IMR-90 (cell line): ENCODE measurements at regions not wholly inside any gene's neighbourhood (a gene's known extent, or its start where the extent isn't known, plus 50 kb on each side); places are given as distances from the start of the nearest gene placed in this dataset.

ENCODE experiments used
- ATAC-seq: fragments of 200-7000 bp; cut with Tn5 transposase; 2 replicates; pipeline ENCODE4 v1.9.1; 2020; ENCODE audit warnings: low read depth, mild to moderate bottlenecking, moderate library complexity
- BruUV-seq: library from RNA; stranded (reverse); fragments of 400-500 nt; replicated peaks from 2 replicates; lab custom pipeline; 2021; lab: Mats Ljungman, UMichigan
- CTCF ChIA-PET: fragments of 300-600 bp; formaldehyde crosslinking; extraction: SDS; loops from one replicate; lab custom pipeline; 2021; ENCODE audit warnings: antibody characterized with exemption; lab: Yijun Ruan, JAX
- POLR2A ChIA-PET: fragments of 300-600 bp; sonication (Branson Sonifier 250); formaldehyde crosslinking; loops from one replicate; lab custom pipeline; 2022; ENCODE audit warnings: antibody characterized with exemption; ENCODE audit not compliant: unreplicated experiment; lab: Charles Lee
- DNase-seq: peaks from one replicate; pipeline ENCODE4 v3.0.0; 2013
- H2AFZ ChIP-seq: replicated peaks from 2 replicates; pipeline ENCODE3; 2013; ENCODE audit warnings: low read length, mild to moderate bottlenecking; ENCODE audit not compliant: poor library complexity
- H2AK5ac ChIP-seq: 2 replicates; pipeline ENCODE4 v1.6.1; 2013; ENCODE audit warnings: low read depth, low read length, inconsistent platforms
- H2AK9ac ChIP-seq: replicated peaks from 2 replicates; pipeline ENCODE3; 2013; ENCODE audit warnings: mild to moderate bottlenecking, low read depth, low read length, moderate library complexity; ENCODE audit not compliant: poor library complexity
- H2BK120ac ChIP-seq: 2 replicates; pipeline ENCODE4 v1.6.1; 2013; ENCODE audit warnings: low read depth, low read length, inconsistent platforms
- H2BK15ac ChIP-seq: 3 replicates; pipeline ENCODE4 v1.6.1; 2013; ENCODE audit warnings: low read depth, low read length, inconsistent platforms
- H2BK20ac ChIP-seq: 2 replicates; pipeline ENCODE4 v1.6.1; 2013; ENCODE audit warnings: low read depth, mild to moderate bottlenecking, inconsistent platforms, low read length, moderate library complexity
- H2BK5ac ChIP-seq: 2 replicates; pipeline ENCODE4 v1.6.1; 2013; ENCODE audit warnings: mild to moderate bottlenecking, low read depth, low read length, inconsistent platforms; ENCODE audit not compliant: poor library complexity, severe bottlenecking
- H3K14ac ChIP-seq: replicated peaks from 2 replicates; pipeline ENCODE4 v1.6.1; 2013; ENCODE audit warnings: low read depth, low read length, inconsistent platforms
- H3K18ac ChIP-seq: 2 replicates; pipeline ENCODE4 v1.6.1; 2013; ENCODE audit warnings: low read depth, low read length, control low read depth
- H3K23ac ChIP-seq: 2 replicates; pipeline ENCODE4 v1.6.1; 2013; ENCODE audit warnings: low read depth, low read length, inconsistent platforms
- H3K27ac ChIP-seq: 2 replicates; pipeline ENCODE4 v1.5.1; 2013; ENCODE audit warnings: mild to moderate bottlenecking, control low read depth, low read length; ENCODE audit not compliant: insufficient read depth
- H3K27me3 ChIP-seq: 2 replicates; pipeline ENCODE4 v1.6.1; 2013; ENCODE audit warnings: low read length; ENCODE audit not compliant: control insufficient read depth, insufficient read depth
- H3K36me3 ChIP-seq: 2 replicates; pipeline ENCODE4 v1.6.1; 2013; ENCODE audit warnings: low read length, mixed read lengths; ENCODE audit not compliant: control insufficient read depth, insufficient read depth
- H3K4ac ChIP-seq: 2 replicates; pipeline ENCODE4 v1.6.1; 2013; ENCODE audit warnings: low read depth, low read length, inconsistent platforms
- H3K4me1 ChIP-seq: 2 replicates; pipeline ENCODE4 v1.6.1; 2013; ENCODE audit warnings: low read length, mixed read lengths; ENCODE audit not compliant: control insufficient read depth, insufficient read depth
- H3K4me2 ChIP-seq: 2 replicates; pipeline ENCODE4 v1.6.1; 2013; ENCODE audit warnings: low read depth, mild to moderate bottlenecking, control low read depth, low read length, moderate library complexity
- H3K4me3 ChIP-seq: 2 replicates; pipeline ENCODE4 v1.5.1; 2013; ENCODE audit warnings: low read depth, mild to moderate bottlenecking, control low read depth, low read length, moderate library complexity; ENCODE audit not compliant: insufficient read depth
- H3K56ac ChIP-seq: 2 replicates; pipeline ENCODE4 v1.6.1; 2013; ENCODE audit warnings: low read length, inconsistent platforms; ENCODE audit not compliant: insufficient read depth; ENCODE audit errors: extremely low read depth
- H3K79me1 ChIP-seq, 2 experiments: 2 replicates each; pipeline ENCODE4 v1.6.1; 2013; ENCODE audit warnings: low read length in 2 of 2, inconsistent platforms in 1 of 2, low read depth in 1 of 2
- H3K9ac ChIP-seq: 2 replicates; pipeline ENCODE4 v1.6.1; 2013; ENCODE audit warnings: low read depth, low read length, control low read depth
- H3K9me1 ChIP-seq: 2 replicates; pipeline ENCODE4 v1.6.1; 2013; ENCODE audit warnings: low read length, inconsistent platforms; ENCODE audit not compliant: insufficient read depth
- H3K9me3 ChIP-seq: 2 replicates; pipeline ENCODE4 v1.6.1; 2013; ENCODE audit warnings: low read length; ENCODE audit not compliant: control insufficient read depth, insufficient read depth
- H4K20me1 ChIP-seq: 2 replicates; pipeline ENCODE4 v1.6.1; 2013; ENCODE audit warnings: low read length, inconsistent platforms; ENCODE audit not compliant: insufficient read depth
- H4K5ac ChIP-seq: 2 replicates; pipeline ENCODE4 v1.6.1; 2013; ENCODE audit warnings: mild to moderate bottlenecking, low read depth, low read length, control low read depth
- H4K8ac ChIP-seq, 2 experiments: 2 replicates each; pipeline ENCODE4 v1.6.1; 2013; ENCODE audit warnings: low read depth in 2 of 2, low read length in 2 of 2, control low read depth in 1 of 2, inconsistent platforms in 1 of 2
- H4K91ac ChIP-seq: 2 replicates; pipeline ENCODE4 v1.6.1; 2013; ENCODE audit warnings: low read depth, low read length, inconsistent platforms; ENCODE audit not compliant: insufficient read depth
- BHLHE40 ChIP-seq: fragments of 150-350 bp; IDR thresholded peaks from 2 replicates; pipeline ENCODE4 v1.6.1; 2016; ENCODE audit warnings: mild to moderate bottlenecking, low read depth, low read length
- CEBPB ChIP-seq: IDR thresholded peaks from 2 replicates; pipeline ENCODE4 v1.6.1; 2012; ENCODE audit warnings: low read depth, low read length, improper control_type of control experiment
- CHD1 ChIP-seq: IDR thresholded peaks from 2 replicates; pipeline ENCODE4 v1.6.1; 2012; ENCODE audit warnings: low read depth, low read length, improper control_type of control experiment
- FOS ChIP-seq: fragments of 150-350 bp; IDR thresholded peaks from 2 replicates; pipeline ENCODE4 v1.6.1; 2016; ENCODE audit warnings: low read depth, low read length
- MAFK ChIP-seq: IDR thresholded peaks from 2 replicates; pipeline ENCODE4 v1.6.1; 2012; ENCODE audit warnings: low read depth, low read length, improper control_type of control experiment
- MAZ ChIP-seq: IDR thresholded peaks from 2 replicates; pipeline ENCODE4 v1.6.1; 2012; ENCODE audit warnings: low read depth, mild to moderate bottlenecking, low read length, improper control_type of control experiment, moderate library complexity, borderline replicate concordance
- MXI1 ChIP-seq: IDR thresholded peaks from 2 replicates; pipeline ENCODE4 v1.6.1; 2012; ENCODE audit warnings: low read depth, mild to moderate bottlenecking, low read length, moderate library complexity, borderline replicate concordance
- NFE2L2 ChIP-seq: fragments of 150-350 bp; IDR thresholded peaks from 2 replicates; pipeline ENCODE4 v1.6.1; 2016; ENCODE audit warnings: low read depth, mild to moderate bottlenecking, low read length
- RAD21 ChIP-seq: IDR thresholded peaks from 2 replicates; pipeline ENCODE4 v1.6.1; 2012; ENCODE audit warnings: low read length, improper control_type of control experiment
- RCOR1 ChIP-seq: IDR thresholded peaks from 2 replicates; pipeline ENCODE4 v1.6.1; 2012; ENCODE audit warnings: mild to moderate bottlenecking, low read length, improper control_type of control experiment; ENCODE audit not compliant: insufficient replicate concordance
- RFX5 ChIP-seq: IDR thresholded peaks from 2 replicates; pipeline ENCODE4 v1.8.0; 2012; ENCODE audit warnings: low read depth, mild to moderate bottlenecking, low read length, moderate library complexity
- SMC3 ChIP-seq: fragments of 150-350 bp; IDR thresholded peaks from 2 replicates; pipeline ENCODE4 v1.6.1; 2016; ENCODE audit warnings: low read depth, mild to moderate bottlenecking, antibody characterized with exemption, low read length, moderate library complexity
- WGBS, 2 experiments: methylation state at CpG; one replicate each; pipeline versions ENCODE4 v1.1.5 to v1.1.7; 2013; ENCODE audit warnings: missing lambda C conversion rate in 2 of 2; ENCODE audit not compliant: insufficient read length in 1 of 2; ENCODE audit errors: extremely low coverage in 2 of 2; 5-methylcytosine and 5-hydroxymethylcytosine counted together
- dilution Hi-C: fragments of 300-500 bp; cut with HindIII; formaldehyde crosslinking; loops from one replicate; pipeline ENCODE4 v1.14.3; 2018; ENCODE audit warnings: low sequenced_read_pairs; ENCODE audit not compliant: unreplicated experiment
- in situ Hi-C: fragments of 300-500 bp; cut with MboI; formaldehyde crosslinking; loops from 3 replicates; pipeline ENCODE4 v1.14.3; 2019; ENCODE audit warnings: low sequenced_read_pairs, inconsistent platforms, mixed read lengths
- intact Hi-C: fragments of 100-400 bp; cut with micrococcal nuclease; formaldehyde crosslinking; loops from 2 replicates; pipeline ENCODE4 v1.10.0; 2022
- TF ChIP-seq, protein P1 (sequence below): conservative IDR thresholded peaks from 2 replicates; pipeline ENCODE4 v1.5.1; 2012; ENCODE audit warnings: mild to moderate bottlenecking, low read depth, low read length, improper control_type of control experiment
- TF ChIP-seq, protein P2 (sequence below): fragments of 150-350 bp; IDR thresholded peaks from 2 replicates; pipeline ENCODE4 v1.6.1; 2017; ENCODE audit warnings: mild to moderate bottlenecking, antibody characterized with exemption, low read length, low read depth
- TF ChIP-seq, protein P3 (sequence below): fragments of 150-350 bp; IDR thresholded peaks from 2 replicates; pipeline ENCODE4 v1.6.1; 2016; ENCODE audit warnings: low read depth, mild to moderate bottlenecking, low read length, moderate library complexity, borderline replicate concordance

- no peak overlapping the region for H3K27ac ChIP-seq
- no peaks in the 10 kb centered on the region for H3K79me1 ChIP-seq
- no CpG with 5 or more reads among the region's 4 CpGs for WGBS, 2 experiments
- BruUV-seq, result no TSS peak
- H2AFZ ChIP-seq, result no peak overlapping the region
- no peak overlapping the region for H3K9ac ChIP-seq
- no peak overlapping the region for H2AK9ac ChIP-seq
- no peak overlapping the region for H2AK5ac ChIP-seq
- H3K4me1 ChIP-seq, result no peaks in the 10 kb centered on the region
- no peaks in the 10 kb centered on the region for H3K9me3 ChIP-seq
- dilution Hi-C loops, result no loop called here
- ATAC-seq (no peak), DNase-seq (no peak)
- H4K8ac ChIP-seq, result no peak overlapping the region
- H4K5ac ChIP-seq, result no peak overlapping the region
- intact Hi-C loops, result no loop called here
- no peak overlapping the region for H2BK120ac ChIP-seq
- in situ Hi-C loops, result no loop called here
- no peak overlapping the region for H3K4ac ChIP-seq
- H3K27me3 ChIP-seq, result peaks cover 10% of the 10 kb centered on the region
- H3K4me2 ChIP-seq, result no peak overlapping the region
- no peak overlapping the region for H3K18ac ChIP-seq
- no peaks in the 10 kb centered on the region for H3K36me3 ChIP-seq
- H2BK20ac ChIP-seq, result no peak overlapping the region
- no peaks in the 10 kb centered on the region for H4K20me1 ChIP-seq
- no peak overlapping the region for H3K23ac ChIP-seq
- H3K9me1 ChIP-seq, result no peaks in the 10 kb centered on the region
- no peak overlapping the region for H4K91ac ChIP-seq
- no peak for TF ChIP-seq BHLHE40
- no peak for TF ChIP-seq MAFK
- no peak for TF ChIP-seq FOS
- TF ChIP-seq, protein P1, sequence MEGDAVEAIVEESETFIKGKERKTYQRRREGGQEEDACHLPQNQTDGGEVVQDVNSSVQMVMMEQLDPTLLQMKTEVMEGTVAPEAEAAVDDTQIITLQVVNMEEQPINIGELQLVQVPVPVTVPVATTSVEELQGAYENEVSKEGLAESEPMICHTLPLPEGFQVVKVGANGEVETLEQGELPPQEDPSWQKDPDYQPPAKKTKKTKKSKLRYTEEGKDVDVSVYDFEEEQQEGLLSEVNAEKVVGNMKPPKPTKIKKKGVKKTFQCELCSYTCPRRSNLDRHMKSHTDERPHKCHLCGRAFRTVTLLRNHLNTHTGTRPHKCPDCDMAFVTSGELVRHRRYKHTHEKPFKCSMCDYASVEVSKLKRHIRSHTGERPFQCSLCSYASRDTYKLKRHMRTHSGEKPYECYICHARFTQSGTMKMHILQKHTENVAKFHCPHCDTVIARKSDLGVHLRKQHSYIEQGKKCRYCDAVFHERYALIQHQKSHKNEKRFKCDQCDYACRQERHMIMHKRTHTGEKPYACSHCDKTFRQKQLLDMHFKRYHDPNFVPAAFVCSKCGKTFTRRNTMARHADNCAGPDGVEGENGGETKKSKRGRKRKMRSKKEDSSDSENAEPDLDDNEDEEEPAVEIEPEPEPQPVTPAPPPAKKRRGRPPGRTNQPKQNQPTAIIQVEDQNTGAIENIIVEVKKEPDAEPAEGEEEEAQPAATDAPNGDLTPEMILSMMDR, result no peak
- TF ChIP-seq RCOR1, result no peak
- TF ChIP-seq MAZ, result no peak
- TF ChIP-seq CHD1, result no peak
- no peak for TF ChIP-seq MXI1
- TF ChIP-seq CEBPB, result no peak
- TF ChIP-seq, protein P2, sequence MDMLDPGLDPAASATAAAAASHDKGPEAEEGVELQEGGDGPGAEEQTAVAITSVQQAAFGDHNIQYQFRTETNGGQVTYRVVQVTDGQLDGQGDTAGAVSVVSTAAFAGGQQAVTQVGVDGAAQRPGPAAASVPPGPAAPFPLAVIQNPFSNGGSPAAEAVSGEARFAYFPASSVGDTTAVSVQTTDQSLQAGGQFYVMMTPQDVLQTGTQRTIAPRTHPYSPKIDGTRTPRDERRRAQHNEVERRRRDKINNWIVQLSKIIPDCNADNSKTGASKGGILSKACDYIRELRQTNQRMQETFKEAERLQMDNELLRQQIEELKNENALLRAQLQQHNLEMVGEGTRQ, result no peak
- no peak for TF ChIP-seq RFX5
- TF ChIP-seq, protein P3, sequence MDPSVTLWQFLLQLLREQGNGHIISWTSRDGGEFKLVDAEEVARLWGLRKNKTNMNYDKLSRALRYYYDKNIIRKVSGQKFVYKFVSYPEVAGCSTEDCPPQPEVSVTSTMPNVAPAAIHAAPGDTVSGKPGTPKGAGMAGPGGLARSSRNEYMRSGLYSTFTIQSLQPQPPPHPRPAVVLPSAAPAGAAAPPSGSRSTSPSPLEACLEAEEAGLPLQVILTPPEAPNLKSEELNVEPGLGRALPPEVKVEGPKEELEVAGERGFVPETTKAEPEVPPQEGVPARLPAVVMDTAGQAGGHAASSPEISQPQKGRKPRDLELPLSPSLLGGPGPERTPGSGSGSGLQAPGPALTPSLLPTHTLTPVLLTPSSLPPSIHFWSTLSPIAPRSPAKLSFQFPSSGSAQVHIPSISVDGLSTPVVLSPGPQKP, result no peak
- TF ChIP-seq RAD21, result no peak
- TF ChIP-seq SMC3, result no peak
- TF ChIP-seq NFE2L2, result no peak
- ChIA-PET CTCF (no interaction called here), POLR2A (no interaction called here)
- no peak overlapping the region for H2BK5ac ChIP-seq
- no peak overlapping the region for H2BK15ac ChIP-seq
- H3K4me3 ChIP-seq, result no peak overlapping the region
- no peak overlapping the region for H3K56ac ChIP-seq
- no peak overlapping the region for H3K14ac ChIP-seq
These were observed 55.1 kb upstream of the LMO2 start for GRCh38 chr11:33946930-33947329.
